Neural crest cell (in vitro differentiated cells): ENCODE measurements at regions not wholly inside any gene's neighbourhood (a gene's known extent, or its start where the extent isn't known, plus 50 kb on each side); places are given as distances from the start of the nearest gene placed in this dataset.
"Not testable (repeated sequence)": the region's sequence is repeated elsewhere in the genome, so short reads cannot be mapped to it uniquely, and the experiment has no call there.

ENCODE experiments used
- DNase-seq: peaks from one replicate; pipeline ENCODE4 v3.0.0; 2021; ENCODE audit warnings: low read depth, mixed read lengths, low spot score
- H3K27ac Mint-ChIP-seq: one replicate; pipeline ENCODE4 v1.8.0; 2021; ENCODE audit warnings: mild to moderate bottlenecking, mixed read lengths; ENCODE audit not compliant: unreplicated experiment
- H3K27me3 Mint-ChIP-seq: 2 replicates; pipeline ENCODE4 v1.8.0; 2021; ENCODE audit warnings: low read depth, mild to moderate bottlenecking, mixed read lengths
- H3K36me3 Mint-ChIP-seq: 2 replicates; pipeline ENCODE4 v1.8.0; 2021; ENCODE audit warnings: low read depth, mild to moderate bottlenecking, mixed read lengths
- H3K4me1 Mint-ChIP-seq: 2 replicates; pipeline ENCODE4 v1.8.0; 2021; ENCODE audit warnings: mixed read lengths
- H3K4me3 Mint-ChIP-seq: one replicate; pipeline ENCODE4 v1.8.0; 2021; ENCODE audit warnings: mild to moderate bottlenecking, mixed read lengths
- H3K9me3 Mint-ChIP-seq: 2 replicates; pipeline ENCODE4 v1.8.0; 2021; ENCODE audit warnings: mixed read lengths
- TF ChIP-seq, protein P1 (sequence below): fragments of 200-600 bp; sonication (generic); conservative IDR thresholded peaks from 2 replicates; pipeline ENCODE4 v1.5.0; 2021; ENCODE audit warnings: antibody characterized with exemption, mild to moderate bottlenecking

DNA sequence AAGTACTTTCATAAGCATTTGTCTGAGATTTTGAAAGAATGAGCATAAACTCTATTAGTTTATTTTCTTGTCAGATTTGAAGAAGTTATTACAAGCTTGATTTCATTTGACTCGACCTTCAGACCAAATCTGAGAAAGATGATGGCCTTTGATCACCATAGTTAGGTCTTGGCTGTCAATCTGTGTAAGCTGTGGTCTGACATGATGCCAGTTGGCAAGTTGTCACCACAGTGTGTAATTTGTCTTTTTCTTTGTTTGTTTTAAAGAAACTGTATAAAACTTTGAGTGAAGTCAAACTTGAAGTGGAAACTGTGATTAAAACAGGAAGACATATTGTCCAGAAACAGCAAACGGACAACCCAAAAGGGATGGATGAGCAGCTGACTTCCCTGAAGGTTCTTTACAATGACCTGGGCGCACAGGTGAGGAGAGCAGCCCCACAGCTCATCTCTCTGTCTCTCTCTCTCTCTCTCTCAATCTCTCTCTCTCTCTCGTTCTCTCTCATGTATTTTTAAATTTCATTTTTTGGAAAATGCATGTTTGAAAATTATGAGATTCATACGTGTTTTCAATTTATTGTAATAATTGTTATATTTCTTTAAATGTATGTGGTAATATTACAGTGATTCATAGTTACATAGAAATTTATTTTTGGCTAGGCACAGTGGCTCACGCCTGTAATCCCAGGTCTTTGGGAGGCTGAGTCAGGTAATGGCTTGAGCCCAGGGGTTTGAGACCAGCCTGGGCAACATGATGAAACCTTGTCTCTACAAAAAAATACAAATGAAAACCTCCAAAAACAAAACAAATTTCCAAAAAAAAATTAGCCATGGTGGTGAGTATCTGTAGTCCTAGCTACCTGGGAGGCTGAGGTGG, 208.1 kb downstream of the UTRN start:
- Mint-ChIP-seq H3K4me3 (no peak overlapping the region), H3K36me3 (peaks cover 23% of the 10 kb centered on the region)
- DNase-seq: no peak

DNA sequence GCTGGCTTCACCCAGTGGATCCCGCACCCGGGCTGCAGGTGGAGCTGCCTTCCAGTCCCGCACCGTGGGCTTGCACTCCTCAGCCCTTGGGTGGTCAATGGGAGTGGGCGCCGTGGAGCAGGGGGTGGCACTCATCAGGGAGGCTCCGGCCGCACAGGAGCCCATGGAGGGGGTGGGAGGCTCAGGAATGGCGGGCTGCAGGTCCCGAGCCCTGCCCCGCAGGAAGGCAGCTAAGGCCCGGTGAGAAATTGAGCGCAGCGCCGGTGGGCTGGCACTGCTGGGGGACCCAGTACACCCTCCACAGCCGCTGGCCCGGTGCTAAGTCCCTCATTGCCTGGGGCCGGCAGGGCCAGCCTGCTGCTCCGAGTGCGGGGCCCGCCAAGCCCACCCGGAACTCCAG, 209.9 kb downstream of the UTRN start:
- H3K27me3 Mint-ChIP-seq, DNase-seq, H3K4me1 Mint-ChIP-seq, H3K4me3 Mint-ChIP-seq, H3K9me3 Mint-ChIP-seq, H3K27ac Mint-ChIP-seq: not testable (repeated sequence)
- peaks cover 25% of the 10 kb centered on the region for H3K36me3 Mint-ChIP-seq

More for the DNA sequence above, 208.1 kb downstream of the UTRN start:
- H3K9me3 Mint-ChIP-seq: peaks cover 9% of the 10 kb centered on the region
- H3K27ac Mint-ChIP-seq: no peak overlapping the region
- no peaks in the 10 kb centered on the region for H3K4me1 Mint-ChIP-seq
- TF ChIP-seq, protein P1, sequence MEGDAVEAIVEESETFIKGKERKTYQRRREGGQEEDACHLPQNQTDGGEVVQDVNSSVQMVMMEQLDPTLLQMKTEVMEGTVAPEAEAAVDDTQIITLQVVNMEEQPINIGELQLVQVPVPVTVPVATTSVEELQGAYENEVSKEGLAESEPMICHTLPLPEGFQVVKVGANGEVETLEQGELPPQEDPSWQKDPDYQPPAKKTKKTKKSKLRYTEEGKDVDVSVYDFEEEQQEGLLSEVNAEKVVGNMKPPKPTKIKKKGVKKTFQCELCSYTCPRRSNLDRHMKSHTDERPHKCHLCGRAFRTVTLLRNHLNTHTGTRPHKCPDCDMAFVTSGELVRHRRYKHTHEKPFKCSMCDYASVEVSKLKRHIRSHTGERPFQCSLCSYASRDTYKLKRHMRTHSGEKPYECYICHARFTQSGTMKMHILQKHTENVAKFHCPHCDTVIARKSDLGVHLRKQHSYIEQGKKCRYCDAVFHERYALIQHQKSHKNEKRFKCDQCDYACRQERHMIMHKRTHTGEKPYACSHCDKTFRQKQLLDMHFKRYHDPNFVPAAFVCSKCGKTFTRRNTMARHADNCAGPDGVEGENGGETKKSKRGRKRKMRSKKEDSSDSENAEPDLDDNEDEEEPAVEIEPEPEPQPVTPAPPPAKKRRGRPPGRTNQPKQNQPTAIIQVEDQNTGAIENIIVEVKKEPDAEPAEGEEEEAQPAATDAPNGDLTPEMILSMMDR: no peak
- H3K27me3 Mint-ChIP-seq: no peaks in the 10 kb centered on the region

DNA sequence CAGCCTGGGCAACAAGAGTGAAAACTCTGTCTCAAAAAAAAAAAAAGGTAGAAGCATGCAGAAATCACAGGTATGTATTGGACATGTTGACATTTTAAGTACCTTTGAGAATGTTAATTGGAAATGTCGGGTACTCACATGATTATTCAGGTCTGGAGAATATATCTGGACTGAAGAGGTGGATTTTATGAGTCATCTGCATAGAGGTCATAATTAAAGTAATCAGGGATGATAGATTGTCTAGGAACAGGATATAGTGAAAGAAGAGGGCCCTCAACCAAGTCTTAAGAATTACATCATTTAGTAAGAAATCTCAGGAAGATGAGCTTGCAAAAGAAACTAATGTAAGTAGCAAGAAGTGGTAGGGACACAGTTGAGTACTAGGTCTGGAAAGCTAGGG, 212.5 kb downstream of the UTRN start:
- H3K4me3 Mint-ChIP-seq: no peak overlapping the region
- H3K27ac Mint-ChIP-seq: no peak overlapping the region
- peaks cover 5% of the 10 kb centered on the region for H3K9me3 Mint-ChIP-seq
- TF ChIP-seq, protein P1: no peak
- no peak for DNase-seq
- H3K4me1 Mint-ChIP-seq: no peaks in the 10 kb centered on the region
- no peaks in the 10 kb centered on the region for H3K27me3 Mint-ChIP-seq
- peaks cover 22% of the 10 kb centered on the region for H3K36me3 Mint-ChIP-seq

DNA sequence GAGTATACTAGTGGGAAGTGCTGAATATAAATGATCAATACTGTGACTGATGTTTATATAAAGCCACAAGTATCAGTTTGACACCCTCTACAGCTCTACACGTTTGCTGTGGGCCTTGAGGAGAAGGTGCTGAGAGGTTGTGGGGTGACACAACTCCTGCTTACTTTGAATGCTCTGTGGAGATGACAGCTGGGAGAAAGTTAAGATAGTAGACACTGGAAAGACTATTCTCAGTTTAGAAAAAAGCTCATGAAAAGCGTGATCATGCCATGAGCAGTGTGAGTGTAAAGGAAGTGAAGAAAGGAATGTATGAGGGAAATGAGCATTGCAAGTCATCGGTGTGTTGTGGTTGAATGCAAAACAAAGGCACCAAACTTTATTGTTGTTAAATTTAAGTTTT, 215.8 kb downstream of the UTRN start:
- TF ChIP-seq, protein P1: no peak
- Mint-ChIP-seq H3K9me3 (peaks cover 26% of the 10 kb centered on the region), H3K27me3 (no peaks in the 10 kb centered on the region), H3K27ac (no peak overlapping the region), H3K36me3 (peaks cover 49% of the 10 kb centered on the region), H3K4me1 (no peaks in the 10 kb centered on the region), H3K4me3 (no peak overlapping the region)
- DNase-seq: no peak

DNA sequence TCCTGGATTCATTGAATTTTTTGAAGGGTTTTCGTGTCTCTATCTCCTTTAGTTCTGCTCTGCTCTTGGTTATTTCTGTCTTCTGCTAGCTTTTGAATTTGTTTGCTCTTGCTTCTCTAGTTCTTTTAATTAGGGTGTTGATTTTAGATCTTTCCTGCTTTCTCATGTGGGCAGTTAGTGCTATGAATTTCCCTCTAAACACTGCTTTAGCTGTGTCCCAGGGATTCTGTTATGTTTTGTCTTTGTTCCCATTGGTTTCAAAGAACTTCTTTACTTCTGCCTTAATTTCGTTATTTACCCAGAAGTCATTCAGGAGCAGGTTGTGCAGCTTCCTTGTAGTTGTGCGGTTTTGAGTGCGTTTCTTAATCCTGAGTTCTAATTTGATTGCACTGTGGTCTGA, 220.1 kb downstream of the UTRN start:
- H3K4me3 Mint-ChIP-seq, H3K27ac Mint-ChIP-seq, DNase-seq, H3K4me1 Mint-ChIP-seq, H3K27me3 Mint-ChIP-seq: not testable (repeated sequence)
- Mint-ChIP-seq H3K36me3 (peaks cover 58% of the 10 kb centered on the region), H3K9me3 (peaks cover 27% of the 10 kb centered on the region)

DNA sequence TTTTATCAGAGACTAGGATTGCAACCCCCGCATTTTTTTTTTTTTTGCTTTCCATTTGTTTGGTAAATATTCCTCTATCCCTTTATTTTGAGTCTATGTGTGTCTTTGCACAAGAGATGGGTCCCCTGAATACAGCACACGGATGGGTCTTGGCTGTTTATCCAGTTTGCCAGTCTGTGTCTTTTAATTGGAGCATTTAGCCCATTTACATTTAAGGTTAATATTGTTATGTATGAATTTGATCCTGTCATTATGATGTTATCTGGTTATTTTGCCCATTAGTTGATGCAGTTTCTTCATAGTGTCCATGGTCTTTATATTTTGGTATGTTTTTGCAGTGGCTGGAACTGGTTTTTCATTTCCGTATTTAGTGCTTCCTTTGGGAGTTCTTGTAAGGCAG, 220.9 kb downstream of the UTRN start:
- DNase-seq, H3K4me3 Mint-ChIP-seq, H3K27me3 Mint-ChIP-seq, H3K4me1 Mint-ChIP-seq, H3K27ac Mint-ChIP-seq: not testable (repeated sequence)
- Mint-ChIP-seq H3K36me3 (peaks cover 54% of the 10 kb centered on the region), H3K9me3 (peaks cover 27% of the 10 kb centered on the region)

DNA sequence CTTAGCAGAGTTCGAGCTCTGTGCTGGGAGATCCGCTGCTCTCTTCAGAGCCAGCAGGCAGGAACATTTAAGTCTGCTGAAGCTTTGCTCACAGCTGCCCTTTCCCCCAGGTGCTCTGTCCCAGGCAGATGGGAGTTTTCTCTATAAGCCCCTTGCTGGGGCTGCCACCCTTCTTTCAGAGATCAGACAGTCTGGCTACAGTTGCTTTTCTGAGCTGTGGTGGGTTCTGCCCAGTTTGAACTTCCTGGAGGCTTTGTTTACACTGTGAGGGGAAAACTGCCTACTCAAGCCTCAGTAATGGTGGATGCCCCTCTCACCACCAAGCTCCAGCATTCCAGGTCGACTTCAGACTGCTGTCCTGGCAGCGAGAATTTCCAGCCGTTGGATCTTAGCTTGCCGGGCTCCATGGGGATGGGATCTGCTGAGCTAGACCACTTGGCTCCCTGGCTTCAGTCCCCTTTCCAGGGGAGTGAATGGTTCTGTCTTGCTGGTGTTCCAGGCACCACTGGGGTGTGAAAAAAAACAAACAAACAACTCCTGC, 222.7 kb downstream of the UTRN start:
- DNase-seq, H3K4me3 Mint-ChIP-seq, H3K4me1 Mint-ChIP-seq, H3K27me3 Mint-ChIP-seq, H3K27ac Mint-ChIP-seq: not testable (repeated sequence)
- Mint-ChIP-seq H3K36me3 (peaks cover 49% of the 10 kb centered on the region), H3K9me3 (peaks cover 25% of the 10 kb centered on the region)
